ENCODE measurements at regions not wholly inside any gene's neighbourhood (a gene's known extent, or its start where the extent isn't known, plus 50 kb on each side); places are given as distances from the start of the nearest gene placed in this dataset.

- TF ChIP-seq POLR2A (IDR thresholded peaks at IDR 0.05; ENCODE audit: low read depth, low read length) (no peak), SPI1 (IDR thresholded peaks at IDR 0.05; ENCODE audit: low read depth, low read length) (no peak), TAF1 (IDR thresholded peaks at IDR 0.05; ENCODE audit: low read depth, low read length) (no peak)
Observed at GRCh38 chr12:77251799-77252198, 186.4 kb upstream of the E2F7 start.
